HG03565 (cell line): ENCODE measurements at regions not wholly inside any gene's neighbourhood (a gene's known extent, or its start where the extent isn't known, plus 50 kb on each side); places are given as distances from the start of the nearest gene placed in this dataset.
"Not testable (repeated sequence)": the region's sequence is repeated elsewhere in the genome, so short reads cannot be mapped to it uniquely, and the experiment has no call there.

Source experiments
- ATAC-seq: cut with Tn5 transposase; IDR thresholded peaks from one replicate; pipeline ENCODE4 v1.9.1; 2021; ENCODE audit warnings: mild to moderate bottlenecking, moderate library complexity; ENCODE audit not compliant: unreplicated experiment

GRCh38 chr2:226180281-226180884 lies 619.2 kb downstream of the IRS1 start:
- no peak for ATAC-seq

GRCh38 chr2:226179010-226179409 lies 620.6 kb downstream of the IRS1 start:
- no peak for ATAC-seq

GRCh38 chr2:226176283-226176984 lies 623.2 kb downstream of the IRS1 start:
- no peak for ATAC-seq

DNA sequence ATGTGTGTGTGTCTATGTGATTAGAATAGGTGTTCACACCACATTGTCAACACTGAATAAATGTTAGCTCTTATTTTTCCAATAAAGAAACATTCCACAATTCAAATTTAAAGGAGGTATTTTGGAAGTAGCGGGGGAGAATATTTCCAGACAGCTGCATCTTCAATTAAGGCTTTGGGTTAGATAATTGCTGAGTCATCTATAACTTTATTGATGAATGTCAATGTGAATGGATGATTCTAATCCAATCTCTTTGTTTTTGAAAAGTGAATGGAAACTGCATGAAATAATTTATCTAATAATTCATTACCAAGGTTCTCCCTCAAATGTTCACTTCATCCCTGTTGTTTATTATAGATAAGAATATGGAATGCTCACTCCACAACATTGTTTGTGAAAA lies 625.2 kb downstream of the IRS1 start:
- ATAC-seq: no peak

DNA sequence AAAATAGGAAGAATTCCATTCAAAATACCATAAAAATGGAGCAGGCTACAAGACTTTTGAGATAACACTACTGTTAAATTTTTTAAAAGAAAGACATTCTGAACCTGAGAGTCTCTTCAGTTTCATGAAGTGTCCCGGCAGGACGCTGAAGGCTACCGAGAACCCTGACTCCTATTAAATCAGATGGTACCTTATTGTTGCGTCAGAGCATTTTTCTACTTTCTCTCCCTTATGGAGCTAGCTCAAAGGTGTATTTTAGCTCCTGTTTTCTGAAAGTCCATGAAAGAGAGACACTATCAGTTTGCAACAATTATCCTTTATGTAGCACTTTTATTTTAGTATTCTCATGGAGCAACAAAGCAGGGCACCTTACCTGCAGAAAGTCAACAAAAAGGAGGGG lies 626.7 kb downstream of the IRS1 start:
- no peak for ATAC-seq

DNA sequence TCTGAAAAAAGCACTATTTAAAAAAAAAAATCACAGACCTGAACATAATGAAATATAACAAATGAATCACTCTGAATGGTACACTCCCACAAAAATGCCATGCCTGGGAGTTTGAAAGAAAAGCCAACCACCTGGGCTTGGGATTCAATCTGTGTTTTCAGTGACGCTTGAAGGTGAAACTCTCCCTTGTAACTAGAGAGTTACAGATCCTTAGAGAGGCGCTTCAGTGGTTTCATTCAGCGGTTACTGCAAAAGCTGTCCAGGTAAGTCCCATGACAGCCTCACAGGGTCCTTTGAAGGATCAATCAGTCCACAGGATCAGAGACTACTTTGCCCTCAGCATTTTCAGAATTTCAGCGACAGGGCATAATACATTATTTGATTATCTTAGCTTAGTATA lies 627.3 kb downstream of the IRS1 start:
- no peak for ATAC-seq

- ATAC-seq: no peak
Measured at GRCh38 chr2:226169751-226170581, 629.7 kb downstream of the IRS1 start.

DNA sequence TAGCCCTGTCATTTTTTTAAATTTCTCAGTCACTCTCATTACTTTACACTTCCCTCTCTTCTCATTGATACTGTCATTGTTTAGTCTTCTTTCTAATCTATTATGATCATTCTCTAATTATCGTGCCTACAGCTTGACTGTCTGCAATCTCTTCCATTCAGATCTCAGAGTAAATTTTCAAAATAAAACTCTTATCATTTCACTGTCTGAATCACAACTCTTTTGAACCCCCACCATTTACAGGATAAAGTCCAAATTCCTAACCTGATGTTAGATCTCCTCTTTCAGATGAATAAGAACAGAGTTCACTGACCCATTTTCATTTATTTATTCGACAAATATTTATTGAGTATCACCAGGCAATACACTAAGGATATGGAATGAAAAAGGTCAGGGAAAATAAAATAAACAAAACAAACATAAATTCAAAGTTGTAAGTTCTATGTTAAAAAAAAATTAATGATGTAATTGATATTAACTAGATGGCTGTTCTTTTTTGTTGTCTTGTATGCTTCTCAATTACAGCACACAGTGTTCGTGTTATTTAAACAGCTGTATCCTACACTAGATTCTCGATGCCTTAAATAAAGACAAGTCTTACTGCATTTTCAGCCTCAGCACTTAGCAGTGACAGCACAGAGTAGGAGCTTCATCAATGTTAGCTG lies 631.0 kb downstream of the IRS1 start:
- no peak for ATAC-seq

GRCh38 chr2:226164512-226164911 lies 635.1 kb downstream of the IRS1 start:
- no peak for ATAC-seq

DNA sequence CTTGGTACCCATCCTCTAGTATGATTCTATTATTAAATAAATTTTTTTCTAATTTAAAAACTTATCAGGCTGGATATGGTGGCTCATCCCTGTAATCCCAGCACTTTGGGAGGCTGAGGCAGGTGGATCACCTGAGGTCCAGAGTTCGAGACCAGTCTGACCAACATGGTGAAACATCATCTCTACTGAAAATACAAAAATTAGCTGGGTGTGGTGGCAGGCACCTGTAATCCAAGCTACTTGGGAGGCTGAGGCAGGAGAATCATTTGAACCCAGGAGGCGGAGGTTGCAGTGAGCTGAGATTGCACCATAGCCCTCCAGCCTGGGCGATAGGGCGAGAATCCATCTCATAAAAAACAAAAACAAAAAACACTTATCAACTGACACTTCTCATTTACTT lies 639.0 kb downstream of the IRS1 start:
- not testable (repeated sequence) for ATAC-seq

GRCh38 chr2:226159875-226160479 lies 639.6 kb downstream of the IRS1 start:
- ATAC-seq: no peak

DNA sequence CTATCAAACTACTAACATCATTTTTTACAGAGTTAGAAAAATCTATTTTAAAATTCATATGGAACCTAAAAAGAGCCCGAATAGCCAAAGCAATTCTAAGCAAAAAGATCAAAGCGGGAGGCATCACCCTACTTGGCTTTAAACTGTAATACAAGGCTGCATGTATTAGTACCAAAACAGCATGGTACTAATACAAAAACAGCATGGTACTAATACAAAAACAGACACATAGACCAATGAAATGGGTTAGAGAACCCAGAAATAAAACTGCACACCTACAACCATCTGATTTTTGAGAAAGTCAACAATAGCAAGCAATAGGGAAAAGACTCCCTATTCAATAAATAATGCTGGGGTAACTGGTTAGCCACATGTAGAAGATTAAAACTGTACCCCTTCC lies 640.7 kb downstream of the IRS1 start:
- no peak for ATAC-seq

DNA sequence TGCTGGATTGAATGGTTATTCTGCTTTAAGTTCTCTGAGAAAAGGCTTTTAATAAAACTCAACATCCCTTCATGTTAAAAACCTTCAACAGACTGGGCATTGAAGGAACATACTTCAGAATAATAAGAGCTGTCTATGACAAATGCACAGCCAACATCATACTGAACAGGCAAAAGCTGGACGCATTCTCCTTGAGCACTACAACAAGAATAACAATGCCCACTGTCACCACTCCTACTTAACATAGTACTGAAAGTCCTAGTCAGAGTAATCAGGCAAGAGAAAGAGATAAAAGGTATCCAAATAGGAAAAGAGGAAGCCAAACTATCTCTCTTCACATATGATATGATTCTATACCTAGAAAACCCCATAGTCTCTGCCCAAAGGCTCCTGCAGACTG lies 641.4 kb downstream of the IRS1 start:
- ATAC-seq: no peak

GRCh38 chr2:226155093-226155875 lies 644.3 kb downstream of the IRS1 start:
- ATAC-seq: no peak

- ATAC-seq: no peak
Measured at GRCh38 chr2:226154610-226155009, 645.0 kb downstream of the IRS1 start.

DNA sequence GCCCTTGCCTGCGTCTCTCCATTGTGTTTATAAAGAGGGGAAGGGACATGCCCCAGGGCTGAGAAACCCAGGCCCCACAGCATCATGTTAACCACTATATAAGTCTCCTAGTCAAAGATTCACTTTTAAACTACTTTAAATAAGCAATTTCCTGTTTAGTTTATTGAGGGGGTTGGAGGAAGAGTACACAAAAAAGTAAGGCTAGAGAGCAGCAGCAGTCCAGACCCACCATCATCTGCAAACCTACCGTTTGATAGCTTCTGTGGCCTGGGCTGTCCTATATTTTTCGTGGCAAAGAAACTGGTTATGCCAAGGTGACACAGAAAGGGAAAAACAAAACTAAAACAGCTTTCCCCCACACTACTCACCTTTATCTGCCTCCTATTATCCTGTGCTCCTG lies 646.1 kb downstream of the IRS1 start:
- ATAC-seq: no peak

DNA sequence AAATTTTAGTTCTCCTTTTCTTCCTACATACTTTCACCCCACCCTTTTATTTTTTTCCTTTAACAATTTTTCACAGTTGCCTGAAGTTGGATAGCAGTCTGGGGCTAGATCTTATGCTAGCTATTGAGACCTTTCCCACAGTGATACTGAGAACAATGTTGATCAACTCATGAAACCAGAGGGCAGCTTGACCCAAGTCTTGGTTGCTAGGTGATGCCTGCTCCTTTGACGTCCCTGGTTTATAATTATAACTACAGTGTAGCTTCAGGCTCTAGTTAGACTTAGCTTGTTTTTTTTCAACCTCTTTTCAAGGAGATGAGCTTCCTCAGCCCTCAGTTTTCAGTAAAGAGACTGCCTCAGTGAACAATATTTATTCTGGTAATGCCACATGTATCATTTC lies 648.5 kb downstream of the IRS1 start:
- ATAC-seq: no peak

- ATAC-seq: no peak
Measured at GRCh38 chr2:226143091-226143490, 656.5 kb downstream of the IRS1 start.

DNA sequence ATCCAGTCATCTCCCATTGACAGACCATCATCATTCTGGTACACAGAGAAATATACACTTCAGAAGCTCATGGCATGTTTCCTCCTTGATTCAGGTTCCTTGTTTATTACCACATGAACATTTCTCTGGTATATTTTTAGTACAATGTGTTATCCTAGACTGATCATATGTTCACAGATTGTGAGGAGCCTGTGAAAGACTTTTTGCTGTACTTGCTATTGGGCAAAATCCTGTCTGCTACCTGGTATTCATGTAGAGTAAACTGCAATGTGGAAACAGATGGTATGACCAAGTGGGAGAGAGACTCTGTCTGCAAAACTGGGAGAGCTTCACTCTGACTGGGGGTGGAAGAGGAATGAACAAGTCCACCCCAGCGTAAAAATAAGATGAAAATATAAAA lies 657.2 kb downstream of the IRS1 start:
- ATAC-seq: no peak

DNA sequence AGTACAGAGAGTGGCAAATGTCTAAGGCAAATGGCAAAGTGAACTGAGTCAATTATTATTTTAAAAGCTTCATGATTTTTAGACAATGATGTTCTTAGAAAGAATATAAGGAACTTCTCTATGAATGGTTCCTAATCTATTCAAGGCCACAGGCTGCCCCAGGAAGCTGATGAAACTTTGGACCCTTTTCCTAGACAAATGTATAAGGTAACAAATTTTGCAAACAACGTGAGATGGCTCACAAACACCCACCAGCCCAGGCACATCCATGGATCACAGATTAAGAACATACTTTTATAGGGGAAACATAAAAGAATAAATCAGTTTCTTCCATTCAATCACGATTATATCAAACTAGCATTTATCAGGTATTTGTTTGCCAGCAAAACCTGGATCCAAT lies 659.0 kb downstream of the IRS1 start:
- ATAC-seq: no peak
